CD14-positive monocyte (primary cell): ENCODE measurements at regions not wholly inside any gene's neighbourhood (a gene's known extent, or its start where the extent isn't known, plus 50 kb on each side); places are given as distances from the start of the nearest gene placed in this dataset.

Experiments
- DNase-seq, 3 donors: peaks; one replicate each; pipeline ENCODE4 v3.0.0-alpha.2; 2011 to 2022
- H2AFZ ChIP-seq: 2 replicates; pipeline ENCODE4 v1.6.0; 2012; ENCODE audit warnings: mild to moderate bottlenecking, low read depth, low read length, inconsistent platforms; ENCODE audit not compliant: insufficient read depth, poor library complexity, severe bottlenecking
- H3K27ac ChIP-seq, 2 donors: 1 replicate in 1 of 2; 2 replicates in 1 of 2; pipeline ENCODE4 v1.5.1; 2012 to 2013; ENCODE audit warnings: low read length in 2 of 2, control low read depth in 1 of 2, inconsistent platforms in 1 of 2, low read depth in 1 of 2, mild to moderate bottlenecking in 1 of 2
- H3K27me3 ChIP-seq, 2 donors: one replicate each; pipeline versions ENCODE4 v1.6.0 to v1.6.1; 2011 to 2013; ENCODE audit warnings: low read length in 2 of 2; ENCODE audit not compliant: control insufficient read depth in 2 of 2, insufficient read depth in 2 of 2
- H3K36me3 ChIP-seq, 2 donors: replicated peaks in 1 of 2; 1 replicate in 1 of 2; 2 replicates in 1 of 2; pipeline versions ENCODE4 v1.5.1 to v1.6.1; 2012 to 2013; ENCODE audit warnings: low read length in 2 of 2, control low read depth in 1 of 2, inconsistent platforms in 1 of 2, mild to moderate bottlenecking in 1 of 2; ENCODE audit not compliant: insufficient read depth in 2 of 2, control insufficient read depth in 1 of 2
- H3K4me1 ChIP-seq, 2 donors: 1 replicate in 1 of 2; 2 replicates in 1 of 2; pipeline versions ENCODE4 v1.5.1 to v1.6.1; 2012 to 2013; ENCODE audit warnings: low read length in 2 of 2, control low read depth in 1 of 2, inconsistent platforms in 1 of 2, mild to moderate bottlenecking in 1 of 2, moderate library complexity in 1 of 2; ENCODE audit not compliant: insufficient read depth in 2 of 2, control insufficient read depth in 1 of 2
- H3K4me2 ChIP-seq: replicated peaks from 2 replicates; pipeline ENCODE3; 2012; ENCODE audit warnings: low read length, moderate library complexity, mild to moderate bottlenecking; ENCODE audit not compliant: poor library complexity, severe bottlenecking; ENCODE audit errors: extremely low read depth
- H3K4me3 ChIP-seq, 3 experiments: fragments of 200-600 bp in 1 of 3; sonication (generic) in 1 of 3; replicated peaks in 1 of 3; 1 replicate in 2 of 3; 2 replicates in 1 of 3; pipeline ENCODE4 v1.5.1; 2011 to 2013; ENCODE audit warnings: low read length in 3 of 3, mild to moderate bottlenecking in 3 of 3, control low read depth in 2 of 3, low read depth in 2 of 3, inconsistent platforms in 1 of 3, moderate library complexity in 1 of 3
- H3K79me2 ChIP-seq: 2 replicates; pipeline ENCODE4 v1.6.0; 2012; ENCODE audit warnings: mild to moderate bottlenecking, control low read depth, inconsistent platforms, low read length, moderate library complexity; ENCODE audit not compliant: insufficient read depth
- H3K9ac ChIP-seq: 2 replicates; pipeline ENCODE4 v1.6.0; 2017; ENCODE audit warnings: low read length, mild to moderate bottlenecking; ENCODE audit not compliant: insufficient read depth, poor library complexity, severe bottlenecking
- H3K9me3 ChIP-seq, 2 donors: replicated peaks in 1 of 2; 1 replicate in 1 of 2; 2 replicates in 1 of 2; pipeline versions ENCODE4 v1.5.1 to v1.6.1; 2012 to 2013; ENCODE audit warnings: low read length in 2 of 2, control low read depth in 1 of 2; ENCODE audit not compliant: control insufficient read depth in 1 of 2, insufficient read depth in 1 of 2
- H4K20me1 ChIP-seq: 2 replicates; pipeline ENCODE4 v1.6.0; 2012; ENCODE audit warnings: mild to moderate bottlenecking, low read length, control low read depth, moderate library complexity; ENCODE audit not compliant: insufficient read depth
- H3K27ac Mint-ChIP-seq, 7 donors: one replicate each; pipeline ENCODE4 v1.8.0; 2020; ENCODE audit warnings: mild to moderate bottlenecking in 7 of 7, mixed read lengths in 7 of 7, moderate library complexity in 6 of 7, inconsistent platforms in 2 of 7
- H3K27me3 Mint-ChIP-seq, 3 donors: one replicate each; pipeline ENCODE4 v1.8.0; 2021 to 2022; ENCODE audit warnings: low read depth in 3 of 3, mild to moderate bottlenecking in 3 of 3, mixed read lengths in 3 of 3, moderate library complexity in 3 of 3, inconsistent platforms in 1 of 3
- H3K36me3 Mint-ChIP-seq, 2 donors: one replicate each; pipeline ENCODE4 v1.8.0; 2020; ENCODE audit warnings: mixed read lengths in 2 of 2, inconsistent platforms in 1 of 2, mild to moderate bottlenecking in 1 of 2
- H3K4me1 Mint-ChIP-seq: one replicate; pipeline ENCODE4 v1.8.0; 2020; ENCODE audit warnings: mild to moderate bottlenecking, mixed read lengths
- H3K4me3 Mint-ChIP-seq, 2 donors: one replicate each; pipeline ENCODE4 v1.8.0; 2020; ENCODE audit warnings: mild to moderate bottlenecking in 2 of 2, mixed read lengths in 2 of 2, moderate library complexity in 1 of 2
- H3K9me3 Mint-ChIP-seq, 7 donors: one replicate each; pipeline ENCODE4 v1.8.0; 2020 to 2022; ENCODE audit warnings: mixed read lengths in 7 of 7, mild to moderate bottlenecking in 6 of 7, moderate library complexity in 6 of 7, inconsistent platforms in 2 of 7
- CTCF ChIP-seq: fragments of 200-600 bp; IDR thresholded peaks from one replicate; pipeline ENCODE4 v1.8.0; 2022; ENCODE audit warnings: antibody characterized with exemption, mild to moderate bottlenecking
- WGBS: methylation state at CpG from one replicate; pipeline ENCODE4 v1.1.5; 2013; ENCODE audit warnings: missing lambda C conversion rate; ENCODE audit not compliant: insufficient coverage; 5-methylcytosine and 5-hydroxymethylcytosine counted together
- intact Hi-C, 2 donors: fragments of 100-400 bp; cut with micrococcal nuclease; formaldehyde crosslinking; loops; one replicate each; pipeline versions ENCODE4 v1.15.0 to v1.15.1; 2023

GRCh38 chr5:133779828-133780475 lies 167.6 kb upstream of the FSTL4 start:
- Histone ChIP-seq H3K79me2 (no peaks in the 10 kb centered on the region), H3K4me3 (no peak overlapping the region), H2AFZ (no peak overlapping the region), H3K9ac (no peak overlapping the region), H3K36me3 (no peaks in the 10 kb centered on the region), H4K20me1 (no peaks in the 10 kb centered on the region), H3K27me3 (no peaks in the 10 kb centered on the region), H3K4me1 (no peaks in the 10 kb centered on the region), H3K4me2 (no peak overlapping the region), H3K27ac (no peak overlapping the region), H3K9me3 (no peaks in the 10 kb centered on the region)
- whole genome bisulfite sequencing = no CpG with 5 or more reads among the region's 8 CpGs
- peaks cover 1 to 9% (median 3%) of the 10 kb centered on the region in 3 donors for H3K27me3 Mint-ChIP-seq
- no peak overlapping the region for H3K27ac Mint-ChIP-seq
- no peaks in the 10 kb centered on the region for H3K4me1 Mint-ChIP-seq
- intact Hi-C loops = no loop called here
- H3K4me3 Mint-ChIP-seq = no peak overlapping the region
- H3K36me3 Mint-ChIP-seq = no peaks in the 10 kb centered on the region
- no peak for DNase-seq
- peaks cover 0 to 4% (median 0%) of the 10 kb centered on the region in 7 donors for H3K9me3 Mint-ChIP-seq
- TF ChIP-seq CTCF = no peak

- H3K79me2 ChIP-seq = no peaks in the 10 kb centered on the region
- no peaks in the 10 kb centered on the region for H3K36me3 Mint-ChIP-seq
- WGBS = 100% methylated on average over 4 of the region's 5 CpGs
These were observed 166.3 kb upstream of the FSTL4 start for GRCh38 chr5:133778636-133779035.

More at GRCh38 chr5:133778636-133779035, 166.3 kb upstream of the FSTL4 start:
- no peak overlapping the region for H3K4me3 ChIP-seq
- H3K4me1 ChIP-seq = no peaks in the 10 kb centered on the region
- H3K27me3 Mint-ChIP-seq = peaks cover 1 to 9% (median 3%) of the 10 kb centered on the region in 3 donors
- intact Hi-C loops = no loop called here
- no peak overlapping the region for H3K27ac ChIP-seq
- H3K4me3 Mint-ChIP-seq = no peak overlapping the region
- DNase-seq = no peak
- H3K4me1 Mint-ChIP-seq = no peaks in the 10 kb centered on the region
- H3K4me2 ChIP-seq = no peak overlapping the region
- H3K27me3 ChIP-seq = no peaks in the 10 kb centered on the region
- peaks cover 0 to 4% (median 0%) of the 10 kb centered on the region in 7 donors for H3K9me3 Mint-ChIP-seq
- no peak overlapping the region for H2AFZ ChIP-seq
- H3K9me3 ChIP-seq = no peaks in the 10 kb centered on the region
- H3K9ac ChIP-seq = no peak overlapping the region
- no peak overlapping the region for H3K27ac Mint-ChIP-seq
- H3K36me3 ChIP-seq = no peaks in the 10 kb centered on the region
- TF ChIP-seq CTCF = no peak
- no peaks in the 10 kb centered on the region for H4K20me1 ChIP-seq
